GM18870 (cell line): ENCODE measurements at regions not wholly inside any gene's neighbourhood (a gene's known extent, or its start where the extent isn't known, plus 50 kb on each side); places are given as distances from the start of the nearest gene placed in this dataset.

ENCODE experiments used
- ATAC-seq: cut with Tn5 transposase; IDR thresholded peaks from one replicate; pipeline ENCODE4 v1.9.1; 2021; ENCODE audit warnings: moderate library complexity; ENCODE audit not compliant: unreplicated experiment

DNA sequence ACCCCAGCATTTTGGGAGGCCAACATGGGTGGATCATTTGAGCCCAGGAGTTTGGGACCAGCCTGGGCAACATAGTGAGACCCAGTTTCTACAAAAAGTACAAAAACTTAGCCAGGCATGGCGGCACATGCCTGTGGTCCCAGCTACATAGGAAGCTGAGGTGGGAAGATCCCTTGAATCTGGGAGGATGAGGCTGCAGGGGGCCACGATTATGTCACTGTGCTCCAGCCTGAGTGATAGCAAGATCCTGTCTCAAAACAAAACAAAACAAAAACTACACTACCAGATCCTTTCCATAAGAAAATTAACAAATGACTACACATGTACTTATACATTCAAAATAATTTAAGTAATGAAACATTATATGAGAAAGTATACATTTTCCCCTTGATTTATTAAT lies 116.4 kb upstream of the KLF6 start:
- ATAC-seq = no peak

DNA sequence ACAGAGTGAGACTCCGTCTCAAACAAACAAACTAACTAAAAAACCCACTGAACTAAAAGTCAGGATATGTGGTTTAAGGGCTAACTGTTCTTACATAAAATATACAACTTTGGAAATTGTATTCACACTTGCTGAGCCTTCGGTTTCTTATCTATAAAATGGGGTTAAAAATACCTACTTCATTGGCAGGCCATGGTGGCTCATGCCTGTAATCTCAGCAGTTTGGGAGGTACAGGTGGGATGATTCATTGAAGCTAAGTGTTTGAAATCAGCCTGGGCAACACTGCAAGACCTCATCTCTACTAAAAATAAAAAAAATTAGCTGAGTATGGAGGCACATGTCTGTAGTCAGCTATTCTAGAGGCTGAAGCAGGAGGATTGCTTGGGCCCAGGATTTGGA lies 115.4 kb upstream of the KLF6 start:
- ATAC-seq = no peak

DNA sequence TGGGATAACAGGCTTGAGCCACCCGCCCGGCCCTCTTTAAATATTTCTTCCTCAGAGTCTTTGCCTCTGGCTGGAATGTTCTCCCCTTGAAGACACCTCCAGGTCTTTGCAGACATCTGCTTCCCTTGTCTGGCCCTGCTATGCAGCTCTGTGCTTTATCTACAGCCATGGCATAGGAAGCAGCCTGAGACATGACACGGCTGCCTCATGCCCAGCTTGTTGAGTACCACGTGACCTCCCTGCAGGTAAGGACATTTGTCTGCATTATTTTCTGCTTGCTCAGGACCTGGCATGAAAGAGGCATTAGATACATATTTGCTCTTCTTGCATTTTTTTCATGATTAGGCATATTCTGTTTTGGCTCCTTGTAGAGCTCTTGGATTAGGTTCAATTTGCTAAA lies 113.8 kb upstream of the KLF6 start:
- no peak for ATAC-seq

DNA sequence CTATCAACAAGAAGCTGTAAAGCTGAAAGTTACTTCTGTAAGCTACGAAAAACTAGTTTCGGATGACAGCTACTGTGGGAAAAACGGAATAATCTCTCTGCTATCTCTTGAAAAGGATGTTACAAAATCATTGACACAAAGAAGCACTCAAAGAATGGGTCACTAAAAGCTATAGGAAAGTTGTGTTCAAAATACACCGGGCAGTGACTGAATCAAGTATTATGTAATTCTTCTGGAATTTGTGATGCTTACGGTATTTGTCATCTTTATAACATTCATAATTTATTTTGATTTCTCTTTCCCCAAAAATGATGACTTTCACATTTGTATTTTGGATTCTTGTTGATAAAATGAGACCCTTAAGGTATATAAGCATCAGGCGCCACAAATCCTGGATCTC lies 112.1 kb upstream of the KLF6 start:
- ATAC-seq = no peak

- no peak for ATAC-seq
These were observed 111.2 kb upstream of the KLF6 start for GRCh38 chr10:3896161-3896560.

GRCh38 chr10:3895045-3895631 lies 110.1 kb upstream of the KLF6 start:
- ATAC-seq = no peak

DNA sequence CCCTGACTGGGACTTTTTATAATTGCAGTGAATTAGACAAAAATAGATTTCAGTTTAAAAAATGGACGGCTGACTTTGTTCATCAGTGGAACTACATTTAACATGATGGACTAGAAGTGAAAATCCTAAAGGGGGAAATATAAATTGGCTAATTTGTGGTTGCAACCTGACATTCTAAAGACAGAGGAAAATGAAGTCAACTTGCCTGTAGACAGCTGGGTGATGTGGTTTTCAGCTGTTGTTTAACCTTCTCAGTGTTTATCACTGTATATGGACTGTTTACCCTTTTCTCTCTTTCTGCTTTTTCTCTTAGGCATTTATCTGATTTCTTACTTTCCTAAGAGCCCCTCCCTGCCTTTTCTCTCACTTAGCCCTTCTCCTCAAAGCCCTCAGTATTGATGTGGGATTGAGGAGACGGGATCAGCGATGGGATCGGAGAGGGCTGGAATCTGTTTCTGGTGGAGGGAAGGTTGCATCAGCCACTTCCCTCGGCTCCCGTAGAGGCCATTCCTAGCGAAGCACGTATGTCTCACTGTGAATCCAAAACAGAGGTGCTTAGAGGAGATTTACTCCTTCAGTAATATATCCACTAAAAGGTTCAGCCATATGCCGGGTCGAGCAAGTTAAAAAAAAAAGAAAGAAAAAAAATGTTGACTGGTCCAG lies 109.0 kb upstream of the KLF6 start:
- ATAC-seq = no peak

DNA sequence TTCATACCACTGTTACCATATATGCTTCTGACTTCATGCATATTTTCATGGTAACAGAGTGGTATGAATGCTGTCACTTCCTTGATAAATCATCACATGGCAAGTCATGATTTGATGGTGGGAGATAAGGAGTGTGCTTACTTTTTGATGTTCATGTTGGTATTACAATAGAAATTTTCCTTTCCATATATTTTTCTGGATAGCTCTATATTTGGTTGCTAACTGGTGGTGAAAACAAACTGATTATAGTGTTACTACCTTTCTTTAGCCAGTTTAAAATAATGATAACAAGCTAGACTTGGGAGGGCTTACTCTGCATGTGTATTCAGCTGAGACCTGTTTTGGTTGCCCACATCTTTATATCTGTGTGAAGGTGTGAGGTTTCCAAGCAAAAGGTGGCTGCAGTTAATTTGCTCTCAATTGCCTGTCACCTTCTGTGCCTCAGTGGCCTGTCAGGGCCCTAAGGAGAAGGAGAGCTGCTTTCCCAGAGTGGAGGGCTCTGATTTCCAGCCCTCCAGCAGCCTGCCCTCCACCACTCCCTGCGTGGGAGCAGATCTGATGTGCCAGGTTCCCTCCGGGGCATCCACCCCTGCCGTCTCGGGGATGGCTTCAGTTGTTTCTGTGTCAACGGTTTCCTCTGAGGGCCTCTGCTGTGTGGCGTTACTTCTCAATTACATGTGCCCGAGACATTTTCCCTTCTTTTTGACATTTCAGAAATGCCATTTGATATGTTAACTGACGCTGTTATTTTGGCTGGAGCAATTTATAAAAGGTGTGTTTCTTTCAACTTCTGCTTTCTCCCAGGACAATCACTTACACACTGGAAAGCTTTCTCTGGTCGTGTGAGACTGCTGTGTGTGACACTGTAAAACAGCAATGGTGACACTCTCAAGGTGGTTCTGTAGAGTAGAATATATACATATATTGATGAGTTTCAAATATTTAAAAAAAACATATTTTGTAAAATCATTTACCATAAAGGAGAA lies 107.7 kb upstream of the KLF6 start:
- ATAC-seq = no peak

- ATAC-seq = no peak
These were observed 106.4 kb upstream of the KLF6 start for GRCh38 chr10:3891396-3891795.

DNA sequence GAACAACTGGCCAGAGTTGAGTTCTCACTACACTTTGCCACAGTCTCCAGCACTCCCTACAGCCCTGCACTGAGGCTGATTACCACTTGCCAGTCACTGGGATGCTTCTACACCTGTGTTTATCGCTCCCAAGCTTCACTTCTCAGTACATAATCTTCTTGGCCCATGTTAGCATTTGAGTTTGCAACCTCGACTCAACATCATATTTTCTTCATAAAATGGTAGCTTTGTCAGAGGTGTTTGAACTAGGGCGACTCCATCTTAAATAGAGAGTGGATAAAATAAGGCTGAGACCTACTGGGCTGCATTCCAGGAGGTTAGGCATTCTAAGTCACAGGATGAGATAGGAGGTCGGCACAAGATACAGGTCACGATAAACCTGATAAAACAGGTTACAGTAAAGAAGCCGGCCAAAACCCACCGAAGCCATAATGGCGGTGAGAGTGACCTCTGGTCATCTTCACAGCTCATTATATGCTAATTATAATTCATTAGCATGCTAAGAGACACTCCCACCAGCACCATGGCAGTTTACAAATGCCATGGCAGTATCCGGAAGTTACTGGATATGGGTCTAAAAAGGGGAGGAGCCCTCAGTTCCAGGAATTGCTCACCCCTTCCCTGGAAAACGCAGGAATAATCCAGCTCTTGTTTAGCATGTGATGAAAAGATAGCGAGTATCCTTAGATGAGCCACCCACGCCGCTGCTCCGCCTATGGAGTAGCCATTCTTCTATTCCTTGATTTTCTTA lies 105.8 kb upstream of the KLF6 start:
- ATAC-seq = no peak

GRCh38 chr10:3889961-3890522 lies 105.0 kb upstream of the KLF6 start:
- ATAC-seq = no peak

DNA sequence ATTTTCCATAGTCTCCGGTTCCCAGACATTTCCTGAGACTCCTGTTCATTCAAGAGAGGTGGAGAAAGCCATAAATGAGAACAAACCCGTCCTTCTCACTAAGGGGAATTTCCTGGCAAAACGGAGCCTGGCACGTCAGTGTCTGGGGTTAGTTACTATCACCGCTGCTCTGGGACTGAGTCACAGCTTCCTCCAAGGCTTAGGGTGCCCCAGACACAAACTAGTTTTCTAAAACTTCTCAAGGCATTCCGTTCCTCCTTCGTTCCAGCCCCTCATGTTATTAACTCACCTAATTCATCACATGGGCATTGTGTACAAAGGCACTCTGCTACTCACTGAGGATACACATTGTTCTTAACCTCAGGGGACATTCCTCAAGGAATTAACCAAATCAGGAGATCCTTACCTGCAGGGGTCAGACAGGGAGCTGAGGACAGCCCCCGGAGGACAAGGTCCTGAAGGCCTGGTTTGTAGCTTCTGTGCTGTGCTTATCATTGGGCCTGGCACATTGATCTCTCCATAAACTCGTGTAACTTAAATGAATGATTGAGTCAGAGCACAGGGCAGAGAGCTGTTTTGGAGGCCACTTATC lies 103.0 kb upstream of the KLF6 start:
- peak; percentile 50 for ATAC-seq

DNA sequence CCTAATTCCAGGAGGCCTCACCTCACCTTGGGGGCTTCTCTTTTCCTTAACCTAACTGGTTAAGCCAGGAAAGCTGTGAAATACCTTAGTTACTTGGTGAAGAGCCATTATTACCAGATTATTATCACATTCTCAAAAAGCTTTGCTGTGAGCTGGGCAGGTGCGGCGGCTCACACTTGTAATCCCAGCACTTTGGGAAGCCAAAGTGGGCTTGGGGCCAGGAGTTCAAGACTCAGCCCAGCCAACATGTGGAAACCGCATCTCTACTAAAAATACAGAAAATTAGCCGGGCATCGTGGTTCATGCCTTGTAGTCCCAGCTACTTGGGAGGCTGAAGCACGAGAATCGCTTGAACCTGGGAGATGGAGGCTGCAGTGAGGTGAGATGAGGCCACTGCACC lies 102.4 kb upstream of the KLF6 start:
- ATAC-seq = no peak

GRCh38 chr10:3886641-3887251 lies 101.7 kb upstream of the KLF6 start:
- no peak for ATAC-seq

GRCh38 chr10:3886191-3886590 lies 101.2 kb upstream of the KLF6 start:
- ATAC-seq = no peak

DNA sequence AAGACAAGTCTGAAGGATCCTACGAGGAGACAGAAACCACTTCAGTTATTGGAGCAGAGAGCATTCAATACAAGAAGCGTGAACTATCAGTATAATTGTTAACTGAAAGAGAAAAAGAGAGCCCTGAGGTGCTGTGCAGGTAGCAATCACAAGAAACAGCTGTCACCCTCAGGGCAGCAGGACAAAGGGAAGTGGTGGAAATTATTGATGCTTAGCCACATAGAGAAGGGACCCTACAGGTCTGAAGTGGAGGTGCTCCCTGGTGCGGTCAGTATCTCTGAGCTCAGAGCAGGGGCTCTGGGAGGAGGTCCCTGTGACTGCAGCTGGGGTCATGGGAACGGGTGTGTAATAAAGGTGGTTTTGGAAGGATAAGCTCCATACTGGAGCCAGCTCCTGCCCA lies 97.8 kb upstream of the KLF6 start:
- ATAC-seq = no peak

DNA sequence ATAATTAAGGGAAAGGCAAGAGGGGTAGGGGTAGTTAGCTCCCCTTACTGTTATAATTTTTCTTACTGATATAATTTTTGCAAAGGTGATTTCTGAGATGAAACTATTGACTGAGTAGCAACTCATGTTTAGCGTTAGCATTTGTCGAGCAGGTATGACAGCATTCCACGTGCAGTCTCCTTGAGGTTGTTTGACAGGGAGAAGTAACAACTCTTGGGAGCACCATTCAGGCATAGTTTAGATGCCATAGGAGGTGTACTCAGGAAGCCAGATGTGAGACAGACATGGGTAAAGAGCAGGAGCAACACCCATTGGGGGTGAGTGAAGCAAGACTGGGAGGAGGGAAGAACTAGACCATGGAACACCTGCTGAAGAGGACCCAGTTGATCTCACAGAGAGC lies 96.6 kb upstream of the KLF6 start:
- no peak for ATAC-seq

DNA sequence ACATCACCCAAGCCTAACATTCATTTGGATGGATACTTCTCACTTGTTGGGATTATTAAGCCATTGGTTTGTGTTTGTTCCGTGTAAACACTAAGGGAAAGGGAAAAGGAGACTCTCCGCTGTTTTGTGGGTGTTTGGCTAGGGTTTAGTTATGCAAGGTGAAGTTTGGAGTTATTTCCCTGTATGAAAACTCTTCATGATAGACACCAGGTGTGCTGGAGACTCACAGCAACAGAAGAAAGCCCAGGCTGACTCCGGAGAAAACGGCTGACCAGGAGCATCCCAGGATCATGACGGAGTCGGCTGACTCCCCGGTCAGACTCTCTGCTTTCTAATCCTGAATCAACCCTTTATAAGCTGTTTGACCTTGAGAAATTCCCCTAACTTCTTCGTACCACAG lies 94.1 kb upstream of the KLF6 start:
- ATAC-seq = no peak

DNA sequence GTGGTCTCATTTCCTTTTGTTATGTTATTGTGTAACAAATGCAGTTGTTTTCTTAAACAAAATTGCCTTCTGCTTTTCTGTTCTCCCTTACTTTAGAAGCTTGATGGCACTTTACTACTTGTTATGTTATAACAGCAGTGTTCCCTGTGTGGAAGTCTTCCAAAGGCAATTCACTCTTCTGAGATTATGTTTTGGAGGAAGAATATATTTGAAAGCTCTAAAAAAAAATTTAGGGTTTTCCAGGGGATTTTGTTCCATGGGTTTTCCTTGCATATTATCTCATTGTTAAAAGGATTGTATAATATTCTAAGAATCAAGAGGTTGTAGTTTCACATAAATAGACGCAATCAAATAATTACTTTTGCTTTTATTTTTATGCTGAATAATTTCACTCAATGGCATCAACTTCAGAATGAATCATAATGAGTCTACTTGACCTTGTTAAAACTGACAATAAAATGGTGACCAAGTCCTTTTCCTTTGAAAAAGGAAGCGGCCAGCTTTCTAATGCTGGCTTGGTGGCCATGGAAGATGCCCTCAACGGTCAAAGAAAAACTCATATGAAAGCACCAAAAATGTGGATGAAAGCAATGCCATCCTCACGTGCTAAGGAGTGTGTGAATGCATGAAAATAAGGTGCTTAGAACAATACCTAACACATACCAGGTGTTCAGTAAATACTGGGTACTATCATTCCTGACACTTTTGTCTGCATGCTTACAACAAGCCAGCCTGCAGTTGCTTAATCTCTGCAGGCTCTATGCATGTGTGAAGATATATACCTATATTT lies 92.4 kb upstream of the KLF6 start:
- no peak for ATAC-seq
